Islet of Langerhans (tissue), 1 donor: ENCODE measurements at regions not wholly inside any gene's neighbourhood (a gene's known extent, or its start where the extent isn't known, plus 50 kb on each side); places are given as distances from the start of the nearest gene placed in this dataset.
A peak's percentile ranks its signal among the peaks of the same experiment; 100 is the strongest.
"Not testable (repeated sequence)": the region's sequence is repeated elsewhere in the genome, so short reads cannot be mapped to it uniquely, and the experiment has no call there.

ENCODE experiments used
- FAIRE-seq: peaks from one replicate; lab custom pipeline; 2011; peaks lifted over from hg19 to GRCh38; lab: Jason Lieb, UNC

DNA sequence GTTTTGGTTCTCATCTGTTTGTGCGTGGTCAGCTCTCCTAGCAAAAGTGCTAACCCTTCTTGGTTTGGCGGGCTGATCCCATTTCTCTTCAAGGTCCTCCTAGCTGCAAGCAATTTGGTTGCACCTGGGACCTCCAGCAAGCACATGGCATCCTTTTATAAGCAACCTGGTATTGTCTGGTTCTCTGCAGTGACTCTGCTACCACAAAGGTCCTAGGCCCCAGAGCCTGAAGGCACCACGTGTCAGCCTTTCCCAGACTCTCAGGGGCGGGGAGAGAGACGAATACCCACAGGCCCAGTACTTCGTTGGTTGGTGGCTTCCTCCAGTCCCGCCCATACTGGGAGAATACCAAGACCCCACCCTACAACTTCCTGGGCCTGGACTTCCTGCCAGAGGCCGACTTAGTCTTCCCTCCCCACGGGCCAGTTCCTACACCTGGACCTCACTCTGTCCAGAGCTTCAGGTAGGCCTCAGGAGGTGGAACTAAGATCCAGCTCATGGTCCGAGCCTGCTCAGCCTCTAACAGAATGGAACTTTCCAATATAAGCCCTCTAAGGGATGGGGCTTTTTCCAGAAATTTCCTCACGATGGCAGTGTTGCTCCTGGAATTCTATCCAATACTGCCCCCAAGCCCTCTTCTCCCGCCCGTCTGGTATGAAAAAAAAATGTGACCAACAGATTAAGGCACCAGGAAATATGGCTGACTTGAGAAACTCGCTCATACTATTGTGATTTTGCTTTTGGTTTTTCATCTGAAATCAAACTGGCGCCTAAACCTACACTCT is 192.5 kb upstream of the STK26 start:
- no peak for FAIRE-seq

DNA sequence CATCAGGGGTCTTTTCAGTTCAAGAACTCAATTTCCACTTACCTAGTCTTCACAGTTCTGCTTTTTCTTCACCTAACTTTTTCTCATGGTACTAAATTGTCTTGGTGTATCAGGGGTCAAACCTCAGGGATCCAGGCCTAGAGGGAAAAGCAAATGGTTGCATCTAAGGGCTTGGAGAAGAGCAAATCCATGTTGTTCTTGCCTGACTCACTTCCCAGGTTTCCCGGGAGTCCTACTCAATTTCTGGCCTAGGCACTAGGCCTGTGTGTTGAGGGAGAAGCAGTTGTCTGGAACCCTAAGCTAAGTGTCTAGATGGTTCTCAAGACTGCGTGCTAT is 191.9 kb upstream of the STK26 start:
- FAIRE-seq: no peak

DNA sequence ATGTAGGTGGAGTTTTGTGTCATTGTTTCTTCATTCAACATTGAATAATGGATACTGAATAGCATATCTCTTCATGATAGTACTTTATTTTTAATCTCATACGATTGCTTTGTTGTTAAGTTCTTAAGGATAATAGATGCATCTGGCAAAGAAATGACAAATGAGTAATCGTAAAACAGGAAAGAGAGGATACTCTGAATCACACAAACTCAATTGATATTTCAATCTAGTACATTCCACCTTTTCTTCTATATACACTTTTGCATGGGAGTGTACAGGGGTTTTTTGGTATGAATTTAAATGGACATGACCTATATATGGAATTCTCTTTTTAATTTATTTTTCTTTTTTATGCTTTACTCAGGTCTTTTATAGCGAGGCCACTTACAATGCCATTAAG is 186.9 kb upstream of the STK26 start:
- no peak for FAIRE-seq

DNA sequence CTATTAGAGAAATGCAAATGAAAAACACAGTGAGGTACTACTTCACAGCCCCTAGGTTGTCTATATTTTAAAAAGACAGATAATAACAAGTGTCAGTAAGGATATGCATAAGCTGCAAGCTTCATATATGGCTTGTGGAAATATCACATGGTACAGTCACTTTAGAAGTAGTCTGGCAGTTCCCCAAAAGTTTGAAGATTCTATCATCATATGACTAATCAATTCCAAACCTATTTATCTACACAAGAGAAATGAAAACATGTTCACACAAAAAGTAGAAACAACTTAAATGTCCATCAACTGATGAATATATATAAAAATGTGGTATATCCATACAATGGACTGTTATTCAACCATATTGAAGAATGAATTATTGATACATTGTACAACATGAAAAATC is 185.8 kb upstream of the STK26 start:
- no peak for FAIRE-seq

DNA sequence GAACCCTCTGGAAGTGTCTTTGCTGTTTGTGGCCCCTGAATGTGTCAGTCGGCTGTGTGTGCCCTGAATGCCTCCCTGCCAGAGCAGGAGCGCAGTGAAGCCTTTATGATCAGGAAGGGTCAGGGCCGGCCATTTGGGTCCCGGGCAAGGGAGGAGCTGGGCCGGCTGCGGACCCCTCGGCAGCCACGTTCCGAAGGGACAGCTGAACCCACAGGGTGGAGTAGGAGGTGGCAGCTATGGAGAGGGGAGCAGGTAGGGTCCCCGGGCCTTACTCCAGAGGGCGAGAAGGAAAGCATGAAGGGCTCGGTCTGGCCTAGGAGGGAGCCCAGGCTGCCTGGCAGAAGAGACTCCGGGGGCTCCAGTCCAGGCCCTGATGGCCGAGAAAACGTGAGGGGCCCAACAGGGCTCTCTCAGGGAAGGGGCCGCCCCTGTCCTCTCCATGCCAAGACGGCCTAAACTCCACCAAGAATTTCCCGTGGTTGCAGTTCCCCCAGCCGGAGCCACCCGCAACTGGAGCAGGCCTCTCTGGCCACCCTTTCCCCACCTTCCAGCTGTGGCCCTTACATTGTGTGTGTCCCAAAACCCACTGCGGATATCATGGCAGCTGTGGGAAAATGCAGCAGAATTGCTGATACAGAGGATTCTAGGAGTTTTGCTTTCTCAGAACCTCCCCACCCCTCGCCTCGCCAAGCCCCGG is 182.2 kb upstream of the STK26 start:
- no peak for FAIRE-seq

DNA sequence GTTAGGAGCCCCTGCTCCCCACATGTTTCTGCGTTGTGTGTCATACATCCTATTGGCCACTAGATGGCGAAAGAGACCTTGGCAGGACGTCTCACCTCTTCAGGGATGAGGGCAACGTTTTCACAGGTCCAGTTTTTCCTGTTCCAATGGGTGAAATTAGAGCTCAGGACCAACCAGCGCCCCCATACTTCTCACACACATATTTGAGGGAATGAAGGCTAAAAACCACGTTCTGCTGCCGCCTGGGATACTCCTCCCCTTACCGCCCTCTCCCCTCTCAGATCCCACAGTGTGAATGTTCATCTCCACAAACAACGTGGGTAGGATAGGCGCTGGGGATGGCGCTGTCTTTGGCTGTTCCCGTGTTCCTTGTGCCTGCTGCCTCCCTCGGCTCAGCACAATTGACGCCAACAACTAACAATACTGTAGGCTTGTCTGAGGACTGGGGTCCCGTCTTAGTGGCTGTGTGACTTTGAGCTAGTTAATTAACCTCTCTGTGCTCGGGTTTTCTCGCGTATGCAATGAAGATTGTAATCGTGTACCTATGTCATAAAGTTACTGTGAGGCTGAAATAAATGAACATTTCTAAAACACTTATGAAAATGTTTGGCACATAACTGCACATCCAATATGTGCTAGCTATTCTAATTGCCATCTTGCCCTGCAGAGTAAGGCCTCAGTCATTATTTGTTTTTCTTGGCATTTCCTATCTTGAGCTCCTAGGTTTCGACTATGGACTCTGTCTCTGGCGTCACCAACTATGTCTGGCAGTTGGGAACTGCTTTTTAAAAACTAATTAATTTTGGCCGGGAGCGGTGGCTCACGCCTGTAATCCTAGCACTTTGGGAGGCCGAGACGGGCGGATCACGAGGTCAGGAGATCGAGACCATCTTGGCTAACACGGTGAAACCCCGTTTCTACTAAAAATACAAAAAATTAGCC is 181.3 kb upstream of the STK26 start:
- FAIRE-seq: no peak

DNA sequence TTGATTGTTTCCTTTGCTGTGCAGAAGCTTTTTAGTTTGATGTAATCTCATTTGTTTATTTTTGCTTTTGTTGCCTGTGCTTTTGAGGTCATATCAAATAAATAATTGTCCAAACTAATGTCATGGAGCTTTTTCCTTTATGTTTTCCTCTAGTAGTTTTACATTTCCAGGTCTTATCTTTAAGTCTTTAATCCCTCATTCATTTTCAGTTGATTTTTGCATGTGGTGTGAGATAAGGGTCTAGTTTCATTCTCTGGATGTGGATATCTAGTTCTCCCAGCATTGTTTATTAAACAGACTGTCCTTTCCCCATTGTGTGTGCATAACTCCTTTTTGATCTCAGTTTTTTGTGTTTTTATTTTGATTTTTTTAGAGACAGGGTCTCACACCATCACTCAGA is 179.1 kb upstream of the STK26 start:
- no peak for FAIRE-seq

DNA sequence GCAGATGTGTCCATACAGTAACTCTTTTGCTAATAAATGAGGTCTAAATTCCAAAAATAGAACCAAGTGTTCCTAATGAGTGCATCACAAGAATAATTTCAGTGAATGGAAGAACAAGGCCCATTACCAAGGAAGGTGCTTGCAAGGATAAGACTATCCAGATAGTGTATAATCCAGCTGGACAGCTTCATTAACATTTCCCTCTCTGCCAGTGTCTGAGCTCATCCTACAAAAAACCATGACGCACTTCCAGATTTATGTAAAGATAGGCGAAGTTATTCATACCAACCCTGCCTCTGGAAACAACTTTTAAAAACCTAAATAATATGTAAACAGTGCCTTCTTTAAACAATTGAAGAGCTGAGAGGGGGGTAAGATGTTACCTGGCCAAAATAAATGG is 177.9 kb upstream of the STK26 start:
- no peak for FAIRE-seq

DNA sequence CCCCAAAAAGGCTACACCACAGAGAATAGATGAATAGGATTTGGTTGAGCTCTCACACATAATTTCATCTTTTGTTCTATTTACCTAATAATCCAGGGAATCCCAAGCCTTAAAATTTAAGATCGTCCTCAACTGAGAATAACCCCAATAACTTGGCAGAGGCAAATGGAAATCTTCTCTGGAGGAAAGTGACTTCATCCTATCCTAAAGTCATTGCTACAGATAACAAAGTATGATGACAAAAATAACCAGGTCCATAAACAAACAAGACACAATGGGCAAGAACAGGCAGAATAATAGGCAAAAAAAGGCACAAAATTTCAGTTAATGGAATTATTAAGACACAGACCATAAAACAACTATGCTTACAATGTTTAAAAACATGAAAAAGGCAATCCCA is 177.3 kb upstream of the STK26 start:
- no peak for FAIRE-seq

DNA sequence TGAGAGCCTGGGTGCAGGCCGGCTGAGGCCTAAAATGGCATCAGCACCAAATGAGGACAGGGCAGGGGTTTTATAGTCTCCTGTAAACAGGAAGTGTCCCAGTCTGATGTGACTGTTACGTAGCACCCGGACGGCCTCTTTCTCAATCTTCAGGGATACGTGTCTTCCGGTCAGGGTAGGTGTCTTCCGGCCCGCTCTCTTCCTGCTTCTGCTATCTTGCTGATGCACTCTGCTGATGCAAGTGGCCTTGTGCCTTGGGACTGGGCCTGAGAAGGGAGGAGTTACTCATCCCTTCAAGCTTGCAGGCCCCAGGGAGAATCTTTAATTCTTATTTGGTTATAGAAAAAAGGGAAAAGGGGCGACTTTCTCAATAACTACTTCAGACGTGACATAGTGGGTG is 172.1 kb upstream of the STK26 start:
- FAIRE-seq: not testable (repeated sequence)

DNA sequence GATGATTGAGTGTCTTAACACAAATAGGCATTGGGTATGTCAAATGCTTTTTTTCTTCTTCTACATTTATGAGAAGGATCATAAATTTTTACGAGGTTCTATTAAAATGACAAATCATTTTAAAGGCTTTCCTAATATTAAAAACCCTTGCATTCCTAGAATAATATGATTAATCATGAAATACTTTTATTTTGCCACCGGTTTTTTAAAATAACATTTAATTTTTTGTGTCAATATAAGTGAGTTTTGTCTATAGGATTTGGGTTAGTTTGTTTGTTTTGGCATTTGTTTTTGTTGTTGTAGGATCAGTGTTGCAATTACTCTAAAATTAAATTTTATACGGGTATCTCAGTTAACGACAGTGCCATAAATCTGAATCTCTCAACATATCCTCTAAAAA is 169.7 kb upstream of the STK26 start:
- no peak for FAIRE-seq

DNA sequence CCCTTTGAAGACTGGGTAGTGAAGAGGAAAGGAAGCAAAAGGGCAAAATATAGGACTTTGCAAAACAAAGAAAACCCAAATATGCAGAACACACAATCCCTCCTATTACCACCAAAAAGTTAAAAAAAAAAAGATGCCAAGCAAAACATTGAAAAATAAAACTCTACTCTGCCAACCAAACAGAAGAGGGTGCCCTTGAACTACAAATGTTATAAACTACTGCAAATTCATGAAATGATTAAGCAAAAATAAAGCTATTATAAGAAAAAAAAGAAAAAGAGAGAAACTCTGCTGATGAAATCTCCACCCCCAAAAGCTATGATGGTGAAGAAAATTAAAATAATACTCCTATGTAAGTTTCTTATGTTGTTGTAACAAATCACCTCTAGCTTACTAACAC is 168.5 kb upstream of the STK26 start:
- peak; percentile 84 for FAIRE-seq

DNA sequence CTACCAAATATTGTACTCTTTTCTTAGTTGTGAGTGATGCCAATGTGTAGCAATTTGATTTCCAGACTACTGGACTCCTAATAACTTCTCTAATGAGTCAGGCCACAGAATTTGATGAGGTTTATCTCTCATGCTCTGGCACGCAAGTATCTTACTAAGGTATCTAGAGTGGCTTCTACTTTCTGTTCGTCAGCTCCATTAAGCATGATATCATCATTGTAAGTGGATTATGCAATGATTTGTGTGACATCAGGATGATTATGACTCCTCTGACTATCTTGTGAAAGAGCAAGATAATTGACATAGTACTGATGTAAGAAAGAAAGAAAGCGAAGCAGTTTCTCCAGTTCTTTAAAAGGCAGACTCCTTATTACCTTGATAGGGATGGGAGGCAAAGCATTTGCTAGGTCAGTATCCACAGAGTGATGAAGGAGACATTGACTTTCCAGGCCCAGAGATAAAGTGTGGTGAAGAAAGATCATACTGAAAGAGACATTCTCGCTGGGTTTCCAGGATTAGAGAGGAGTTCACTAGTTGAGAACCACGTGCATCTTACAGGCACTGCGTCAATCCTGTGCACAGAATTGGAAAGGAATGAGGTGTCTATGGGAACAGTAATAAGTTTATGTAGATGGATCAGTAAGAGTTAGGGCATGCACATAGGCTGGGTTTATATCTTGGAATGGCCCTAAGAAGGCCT is 161.9 kb upstream of the STK26 start:
- FAIRE-seq: no peak

DNA sequence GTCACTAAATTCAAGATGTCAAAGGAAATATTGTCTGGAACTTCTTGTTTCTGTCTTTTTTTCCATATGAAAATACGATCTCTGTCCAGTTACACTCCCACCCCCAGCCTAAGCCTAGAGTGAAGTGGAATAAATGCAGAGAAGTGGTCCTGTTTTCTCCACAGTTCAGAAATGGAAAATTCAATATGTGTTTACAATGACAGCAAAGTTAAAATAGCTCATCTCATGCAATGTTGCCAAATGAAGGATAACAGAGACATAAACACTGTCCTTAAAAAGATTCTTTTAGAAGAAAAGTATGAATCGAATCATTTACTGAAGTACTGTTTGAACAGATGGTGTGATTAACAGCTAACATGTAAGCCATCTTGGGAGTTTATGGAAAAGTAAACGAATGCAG is 160.8 kb upstream of the STK26 start:
- FAIRE-seq: peak; percentile 74

DNA sequence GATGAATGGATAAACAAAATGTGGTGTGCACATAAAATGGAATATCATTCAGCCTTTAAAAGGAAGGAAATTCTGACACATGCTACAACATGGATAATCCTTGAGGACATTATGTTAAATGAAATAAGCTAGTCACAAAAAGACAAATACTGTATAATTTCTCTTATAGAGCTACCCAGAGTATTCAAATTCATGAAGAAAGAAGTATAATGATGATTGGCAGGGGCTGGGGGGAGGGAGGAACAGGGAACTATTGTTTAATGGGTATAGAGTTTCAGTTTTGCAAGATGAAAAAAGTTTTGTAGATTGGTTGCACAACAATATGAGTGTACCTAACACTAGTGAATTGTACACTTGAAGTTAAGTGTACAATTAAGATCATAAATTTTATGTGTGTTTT is 153.9 kb upstream of the STK26 start:
- FAIRE-seq: peak; percentile 33

DNA sequence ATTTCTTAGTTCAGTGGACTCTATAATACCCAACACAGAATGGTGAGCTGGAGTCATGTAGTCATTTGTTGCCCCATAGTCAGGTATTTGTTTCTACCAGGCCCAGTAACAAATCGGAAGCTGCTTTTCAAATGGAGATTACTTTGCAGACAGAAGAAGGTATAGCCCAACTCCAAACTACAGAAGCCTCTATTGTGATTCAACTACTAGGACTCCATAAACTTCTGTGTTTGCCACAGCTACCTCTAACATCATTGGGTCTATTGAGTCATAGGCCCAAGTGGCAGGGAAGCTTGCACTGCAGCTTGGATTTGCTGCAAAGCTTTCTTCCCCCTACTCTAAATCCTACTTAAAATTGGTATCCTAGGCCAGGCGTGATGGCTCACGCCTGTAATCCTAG is 148.8 kb upstream of the STK26 start:
- FAIRE-seq: no peak

DNA sequence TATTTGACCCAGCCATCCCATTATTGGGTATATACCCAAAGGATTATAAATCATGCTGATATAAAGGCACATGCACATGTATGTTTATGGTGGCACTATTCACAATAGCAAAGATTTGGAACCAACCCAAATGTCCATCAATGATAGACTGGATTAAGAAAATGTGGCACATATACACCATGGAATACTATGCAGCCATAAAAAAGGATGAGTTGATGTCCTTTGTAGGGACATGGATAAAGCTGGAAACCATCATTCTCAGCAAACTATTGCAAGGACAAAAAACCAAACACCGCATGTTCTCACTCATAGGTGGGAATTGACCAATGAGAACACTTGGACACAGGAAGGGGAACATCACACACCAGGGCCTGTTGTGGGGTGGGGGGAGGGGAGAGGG is 147.3 kb upstream of the STK26 start:
- not testable (repeated sequence) for FAIRE-seq

DNA sequence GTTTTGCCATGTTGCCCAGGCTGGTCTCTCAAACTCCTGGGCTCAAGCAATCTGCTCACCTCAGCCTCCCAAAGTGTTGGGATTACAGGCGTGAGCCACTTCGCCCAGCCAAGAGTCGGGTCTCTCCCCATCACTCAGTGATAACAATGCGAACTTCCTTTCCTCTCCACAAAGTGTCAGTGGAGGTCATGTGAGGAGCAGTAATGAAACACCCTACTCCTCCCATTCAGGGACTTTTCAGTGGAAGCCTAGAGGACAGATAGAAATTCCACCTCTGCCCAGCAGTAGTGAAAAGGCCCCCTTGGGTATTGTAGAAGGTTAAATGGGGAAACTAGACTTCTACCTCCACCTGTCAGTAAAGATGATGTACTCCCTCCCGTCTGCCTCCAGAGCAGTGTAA is 141.9 kb upstream of the STK26 start:
- FAIRE-seq: no peak

DNA sequence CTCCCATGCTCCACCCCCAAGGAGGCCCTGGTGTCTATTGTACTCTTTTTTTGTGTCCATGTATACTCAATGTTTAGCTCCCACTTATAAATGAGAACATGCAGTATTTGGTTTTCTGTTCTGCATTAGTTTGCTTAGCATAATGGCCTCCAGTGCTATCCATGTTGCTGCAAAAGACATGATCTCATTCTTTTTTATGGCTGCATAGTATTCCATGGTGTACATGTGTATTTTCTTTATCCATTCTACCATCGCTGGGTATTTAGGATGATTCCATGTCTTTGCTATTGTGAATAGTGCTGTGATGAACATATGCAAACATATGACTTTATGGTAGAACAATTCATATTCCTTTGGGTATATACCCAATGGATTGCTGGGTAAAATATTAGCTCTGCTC is 138.1 kb upstream of the STK26 start:
- FAIRE-seq: not testable (repeated sequence)

DNA sequence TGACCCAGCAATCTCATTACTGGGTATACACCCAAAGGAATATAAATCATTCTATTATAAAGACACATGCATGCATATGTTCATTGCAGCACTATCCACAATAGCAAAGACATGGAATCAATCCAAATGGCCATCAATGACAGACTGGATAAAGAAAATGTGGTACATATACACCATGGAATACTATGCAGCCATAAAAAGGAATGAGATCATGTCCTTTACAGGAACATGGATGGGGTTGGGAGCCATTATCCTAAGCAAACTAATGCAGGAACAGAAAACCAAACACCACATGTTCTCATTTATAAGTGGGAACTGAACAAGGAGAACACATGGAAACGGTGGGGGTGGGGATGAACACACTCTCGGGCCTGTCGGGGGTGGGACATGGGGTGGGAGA is 129.2 kb upstream of the STK26 start:
- FAIRE-seq: not testable (repeated sequence)

DNA sequence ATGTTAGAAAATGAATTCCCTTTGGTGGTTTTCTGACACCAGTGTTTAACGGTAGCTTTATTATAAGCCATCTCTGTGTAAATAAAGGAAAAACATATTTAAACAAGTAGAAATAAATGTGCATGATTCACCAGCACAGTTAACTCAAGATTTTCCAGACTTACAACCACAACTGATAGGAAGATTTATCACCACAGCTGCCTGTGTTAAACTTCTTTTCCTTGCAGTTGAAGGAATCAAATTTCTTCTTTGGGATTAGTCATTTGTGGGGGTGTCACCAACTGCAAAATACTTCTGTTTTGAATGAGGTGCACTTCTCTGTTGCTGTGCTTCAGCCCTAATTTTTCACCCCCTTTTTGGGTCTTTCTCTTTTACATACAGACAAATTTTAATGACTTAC is 128.1 kb upstream of the STK26 start:
- no peak for FAIRE-seq

DNA sequence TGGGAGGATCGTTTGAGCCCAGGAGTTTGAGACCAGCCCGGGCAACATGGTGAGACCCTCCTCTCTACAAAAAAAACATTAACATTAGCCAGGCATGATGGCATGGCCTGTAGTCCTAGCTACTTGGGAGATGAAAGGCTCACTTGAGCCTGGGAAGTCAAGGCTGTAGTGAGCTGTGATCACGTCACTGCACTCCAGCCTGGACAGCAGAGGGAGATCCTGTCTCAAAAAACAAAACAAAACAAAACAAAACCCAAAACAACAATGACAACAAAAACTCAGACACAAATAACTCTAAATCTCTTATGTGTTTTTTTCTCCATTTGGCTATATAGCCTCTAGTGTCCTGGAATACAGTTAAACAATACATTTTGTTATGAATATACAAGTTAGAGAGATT is 127.3 kb upstream of the STK26 start:
- peak; percentile 38 for FAIRE-seq

DNA sequence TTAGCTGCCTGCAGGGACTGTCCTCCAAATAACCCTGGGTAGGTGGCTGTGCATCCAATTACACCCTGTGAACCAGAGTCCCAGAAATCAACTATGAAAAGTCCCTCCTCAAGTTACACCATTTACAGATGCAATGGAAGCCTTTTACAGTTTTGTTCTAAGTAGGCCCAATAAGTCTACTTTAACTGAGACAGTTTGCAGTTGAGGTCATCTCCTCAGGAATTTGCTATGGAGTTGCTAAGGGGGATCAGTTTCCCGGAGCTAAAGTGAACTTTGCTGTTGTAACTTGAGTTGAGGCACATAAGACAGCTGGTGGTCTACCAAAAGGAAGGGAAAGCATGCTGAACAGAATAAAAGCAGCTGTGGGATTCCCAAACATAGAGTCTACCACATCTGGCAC is 121.6 kb upstream of the STK26 start:
- FAIRE-seq: no peak
